Kidney (tissue), 13 donors: ENCODE measurements at regions not wholly inside any gene's neighbourhood (a gene's known extent, or its start where the extent isn't known, plus 50 kb on each side); places are given as distances from the start of the nearest gene placed in this dataset.

Experiments
- DNase-seq, 5 donors: peaks; one replicate each; pipeline ENCODE4 v3.0.0-alpha.2; 2013 to 2020
- FAIRE-seq: peaks from 2 replicates; lab custom pipeline; 2012; peaks lifted over from hg19 to GRCh38; lab: Jason Lieb, UNC
- H3K27ac ChIP-seq, 2 donors: one replicate each; pipeline ENCODE4 v1.7.0; 2013; ENCODE audit warnings: low read depth in 2 of 2, low read length in 2 of 2, inconsistent platforms in 1 of 2
- H3K27me3 ChIP-seq: one replicate; pipeline ENCODE4 v1.7.1; 2013; ENCODE audit warnings: low read length, inconsistent platforms; ENCODE audit not compliant: control insufficient read depth, insufficient read depth
- H3K36me3 ChIP-seq, 3 donors: one replicate each; pipeline versions ENCODE4 v1.7.0 to v1.7.1; 2013; ENCODE audit warnings: low read length in 3 of 3, control low read depth in 1 of 3, inconsistent platforms in 1 of 3; ENCODE audit not compliant: insufficient read depth in 3 of 3, control insufficient read depth in 2 of 3
- H3K4me1 ChIP-seq, 3 donors: one replicate each; pipeline versions ENCODE4 v1.7.0 to v1.7.1; 2013; ENCODE audit warnings: low read length in 3 of 3, inconsistent platforms in 1 of 3, low read depth in 1 of 3; ENCODE audit not compliant: control insufficient read depth in 2 of 3, insufficient read depth in 2 of 3
- H3K4me3 ChIP-seq, 3 donors: one replicate each; pipeline versions ENCODE4 v1.7.0 to v1.8.1; 2013; ENCODE audit warnings: low read length in 3 of 3, control low read depth in 1 of 3, inconsistent platforms in 1 of 3
- H3K9ac ChIP-seq, 3 donors: one replicate each; pipeline versions ENCODE4 v1.7.0 to v1.7.1; 2013; ENCODE audit warnings: low read length in 3 of 3, control low read depth in 1 of 3, inconsistent platforms in 1 of 3
- H3K9me3 ChIP-seq, 3 donors: one replicate each; pipeline versions ENCODE4 v1.7.0 to v1.7.1; 2013; ENCODE audit warnings: low read length in 3 of 3, control low read depth in 1 of 3, inconsistent platforms in 1 of 3; ENCODE audit not compliant: control insufficient read depth in 2 of 3, insufficient read depth in 1 of 3
- intact Hi-C: fragments of 100-400 bp; cut with DNase I; formaldehyde crosslinking; loops from one replicate; pipeline ENCODE4 v1.11.1; 2022
- TF ChIP-seq, protein P1 (sequence below): IDR thresholded peaks from 3 replicates; pipeline ENCODE4 v1.5.1; 2012; ENCODE audit warnings: mild to moderate bottlenecking, moderate library complexity, borderline replicate concordance; ENCODE audit not compliant: insufficient read depth; ENCODE audit errors: extremely low read depth
- donor health status: control.
- donor health status: control.
- donor health status: control.
- donor health status: control.
- donor health status: control.
- donor health status: DM: yes; HTN: yes; CAD: no.
- donor health status: Normal renal cell carcinoma (clear cell type).

DNA sequence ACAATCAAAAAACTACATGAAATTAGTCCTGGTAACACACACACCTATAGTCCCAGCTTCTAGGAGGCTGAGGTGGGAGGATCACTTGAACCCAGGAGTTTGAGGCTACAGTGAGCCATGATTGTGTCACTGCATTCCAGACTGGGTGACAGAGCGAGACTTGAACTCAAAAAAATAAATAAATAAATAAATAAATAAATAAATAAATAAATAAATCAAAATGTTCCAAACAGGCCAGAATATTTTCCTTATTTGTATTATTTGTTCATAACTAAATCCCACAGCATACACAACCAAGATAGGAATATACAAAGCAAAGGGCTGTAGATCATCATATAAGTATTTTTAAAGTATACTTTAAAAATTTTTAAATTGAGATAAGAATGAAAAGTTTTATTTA is 537.2 kb upstream of the CDH8 start:
- no peak overlapping the region for H3K4me3 ChIP-seq
- no peak overlapping the region for H3K27ac ChIP-seq
- no peak overlapping the region for H3K9ac ChIP-seq
- no peaks in the 10 kb centered on the region for H3K9me3 ChIP-seq
- no peak for DNase-seq
- H3K36me3 ChIP-seq, result no peaks in the 10 kb centered on the region
- FAIRE-seq, result no peak
- intact Hi-C loops, result no loop called here
- H3K27me3 ChIP-seq, result no peaks in the 10 kb centered on the region
- H3K4me1 ChIP-seq, result no peaks in the 10 kb centered on the region
- TF ChIP-seq, protein P1, sequence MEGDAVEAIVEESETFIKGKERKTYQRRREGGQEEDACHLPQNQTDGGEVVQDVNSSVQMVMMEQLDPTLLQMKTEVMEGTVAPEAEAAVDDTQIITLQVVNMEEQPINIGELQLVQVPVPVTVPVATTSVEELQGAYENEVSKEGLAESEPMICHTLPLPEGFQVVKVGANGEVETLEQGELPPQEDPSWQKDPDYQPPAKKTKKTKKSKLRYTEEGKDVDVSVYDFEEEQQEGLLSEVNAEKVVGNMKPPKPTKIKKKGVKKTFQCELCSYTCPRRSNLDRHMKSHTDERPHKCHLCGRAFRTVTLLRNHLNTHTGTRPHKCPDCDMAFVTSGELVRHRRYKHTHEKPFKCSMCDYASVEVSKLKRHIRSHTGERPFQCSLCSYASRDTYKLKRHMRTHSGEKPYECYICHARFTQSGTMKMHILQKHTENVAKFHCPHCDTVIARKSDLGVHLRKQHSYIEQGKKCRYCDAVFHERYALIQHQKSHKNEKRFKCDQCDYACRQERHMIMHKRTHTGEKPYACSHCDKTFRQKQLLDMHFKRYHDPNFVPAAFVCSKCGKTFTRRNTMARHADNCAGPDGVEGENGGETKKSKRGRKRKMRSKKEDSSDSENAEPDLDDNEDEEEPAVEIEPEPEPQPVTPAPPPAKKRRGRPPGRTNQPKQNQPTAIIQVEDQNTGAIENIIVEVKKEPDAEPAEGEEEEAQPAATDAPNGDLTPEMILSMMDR, result no peak

DNA sequence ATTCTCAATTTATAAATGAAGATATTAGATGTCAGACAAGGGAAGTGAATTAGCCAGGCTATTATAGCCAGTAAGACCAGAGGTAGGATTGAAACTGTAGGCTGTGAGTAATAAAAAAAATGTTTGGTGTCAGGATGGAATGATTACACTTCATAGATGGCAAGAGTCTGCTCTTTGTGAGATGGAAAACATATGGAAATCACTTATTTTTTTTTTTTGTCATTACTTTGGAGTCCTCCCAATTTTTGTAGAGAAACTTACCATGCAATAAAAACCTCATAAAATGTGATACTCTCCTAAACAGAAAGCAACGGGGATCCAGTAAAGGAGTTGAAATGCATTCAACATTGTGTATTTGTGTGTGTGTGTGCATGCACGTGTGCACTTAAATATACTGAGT is 532.7 kb upstream of the CDH8 start:
- TF ChIP-seq, protein P1, result no peak

DNA sequence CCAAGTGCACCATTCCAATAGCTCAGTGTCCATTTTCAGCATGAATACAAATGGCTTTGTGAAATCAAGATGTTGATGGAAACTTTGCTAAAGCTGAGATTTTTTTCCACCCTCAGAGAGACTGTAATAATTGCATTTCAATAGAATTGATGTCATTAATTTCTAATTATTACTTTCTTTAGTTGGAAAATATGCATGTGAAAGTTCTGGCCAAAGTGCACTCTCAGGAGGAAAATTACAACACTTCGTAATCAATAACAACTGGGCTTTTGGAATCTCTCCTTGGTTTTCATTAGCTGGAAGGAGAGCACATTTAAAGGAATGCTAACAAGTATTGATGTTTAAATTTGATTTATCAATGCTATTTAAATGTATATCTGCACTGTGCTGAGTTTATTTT is 529.5 kb upstream of the CDH8 start:
- H3K27ac ChIP-seq, result no peak overlapping the region
- intact Hi-C loops, result no loop called here
- H3K4me1 ChIP-seq, result no peaks in the 10 kb centered on the region
- H3K36me3 ChIP-seq, result no peaks in the 10 kb centered on the region
- no peak for DNase-seq
- H3K27me3 ChIP-seq, result no peaks in the 10 kb centered on the region
- TF ChIP-seq, protein P1, result no peak
- H3K9me3 ChIP-seq, result no peaks in the 10 kb centered on the region
- FAIRE-seq, result no peak
- H3K4me3 ChIP-seq, result no peak overlapping the region
- no peak overlapping the region for H3K9ac ChIP-seq

More for the DNA sequence above, 532.7 kb upstream of the CDH8 start:
- Histone ChIP-seq H3K27me3 (no peaks in the 10 kb centered on the region), H3K36me3 (no peaks in the 10 kb centered on the region), H3K27ac (no peak overlapping the region), H3K4me3 (no peak overlapping the region), H3K4me1 (no peaks in the 10 kb centered on the region), H3K9me3 (no peaks in the 10 kb centered on the region), H3K9ac (no peak overlapping the region)
- DNase-seq, result no peak
- FAIRE-seq, result no peak
- intact Hi-C loops, result no loop called here

DNA sequence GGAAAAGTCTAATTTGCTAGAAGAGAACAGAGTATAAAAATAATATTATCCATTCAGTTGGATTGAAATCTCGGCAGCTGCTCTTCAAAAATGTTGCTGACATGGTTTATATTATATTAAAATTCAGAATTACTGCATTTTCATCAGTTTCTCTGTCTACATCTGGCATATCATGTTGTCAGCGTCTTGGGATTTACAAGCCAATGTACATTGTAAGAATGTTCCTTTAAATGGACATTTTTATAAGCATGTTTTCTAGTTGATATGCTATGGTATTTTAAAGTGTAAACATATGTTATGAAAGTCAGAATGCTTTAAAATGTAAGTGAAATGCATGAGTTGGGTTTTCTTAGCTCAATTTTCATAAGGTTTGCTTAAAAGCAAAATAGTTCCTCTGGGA is 528.1 kb upstream of the CDH8 start:
- Histone ChIP-seq H3K9me3 (no peaks in the 10 kb centered on the region), H3K4me1 (no peaks in the 10 kb centered on the region), H3K27me3 (no peaks in the 10 kb centered on the region), H3K36me3 (no peaks in the 10 kb centered on the region), H3K9ac (no peak overlapping the region), H3K4me3 (no peak overlapping the region), H3K27ac (no peak overlapping the region)
- TF ChIP-seq, protein P1, result no peak
- intact Hi-C loops, result no loop called here
- DNase-seq (no peak), FAIRE-seq (no peak)
